B cell (primary cell): ENCODE measurements at regions not wholly inside any gene's neighbourhood (a gene's known extent, or its start where the extent isn't known, plus 50 kb on each side); places are given as distances from the start of the nearest gene placed in this dataset.

Experiments
- ATAC-seq: fragments of 200-7000 bp; cut with Tn5 transposase; one replicate; pipeline ENCODE4 v1.10.0; 2021; ENCODE audit warnings: low read depth, mild to moderate bottlenecking, moderate number of reproducible peaks, moderate library complexity
- CTCF ChIA-PET: fragments of 350-600 bp; sonication (Branson Sonifier 250); formaldehyde crosslinking; loops from one replicate; lab custom pipeline; 2021; ENCODE audit warnings: antibody characterized with exemption, inconsistent platforms; lab: Charles Lee
- POLR2A ChIA-PET: fragments of 350-600 bp; sonication (Branson Sonifier 250); formaldehyde crosslinking; loops from one replicate; lab custom pipeline; 2021; ENCODE audit warnings: antibody characterized with exemption; lab: Charles Lee
- DNase-seq: peaks from one replicate; pipeline ENCODE4 v3.0.0; 2013
- H2AFZ ChIP-seq: 2 replicates; pipeline ENCODE4 v1.6.1; 2012; ENCODE audit warnings: mild to moderate bottlenecking, low read depth, low read length; ENCODE audit not compliant: insufficient read depth, poor library complexity, severe bottlenecking
- H3K27ac ChIP-seq, 2 donors: 1 replicate in 1 of 2; 2 replicates in 1 of 2; pipeline ENCODE4 v1.5.1; 2012 to 2013; ENCODE audit warnings: low read length in 2 of 2, mild to moderate bottlenecking in 2 of 2, moderate library complexity in 1 of 2
- H3K27me3 ChIP-seq, 4 experiments: fragments of 200-600 bp in 1 of 4; sonication (generic) in 1 of 4; replicated peaks in 1 of 4; 1 replicate in 2 of 4; 2 replicates in 2 of 4; pipeline versions ENCODE4 v1.6.1 to v1.7.0; 2013 to 2016; ENCODE audit warnings: low read length in 3 of 4, mild to moderate bottlenecking in 2 of 4, mixed read lengths in 1 of 4, moderate library complexity in 1 of 4; ENCODE audit not compliant: insufficient read depth in 4 of 4, control insufficient read depth in 3 of 4; ENCODE audit errors: control extremely low read depth in 1 of 4
- H3K36me3 ChIP-seq, 2 experiments: replicated peaks in 1 of 2; 1 replicate in 1 of 2; 2 replicates in 1 of 2; pipeline versions ENCODE4 v1.6.1 to v1.7.1; 2013; ENCODE audit warnings: low read length in 1 of 2; ENCODE audit not compliant: insufficient read depth in 2 of 2, control insufficient read depth in 1 of 2; ENCODE audit errors: control extremely low read depth in 1 of 2, extremely low read depth in 1 of 2
- H3K4me1 ChIP-seq, 2 donors: fragments of 200-600 bp in 1 of 2; sonication (generic) in 1 of 2; 1 replicate in 1 of 2; 2 replicates in 1 of 2; pipeline versions ENCODE4 v1.5.1 to v1.6.1; 2013 to 2017; ENCODE audit warnings: low read length in 2 of 2; ENCODE audit not compliant: control insufficient read depth in 2 of 2, insufficient read depth in 2 of 2
- H3K4me2 ChIP-seq: replicated peaks from 2 replicates; pipeline ENCODE3; 2012; ENCODE audit warnings: mild to moderate bottlenecking, low read depth, low read length; ENCODE audit not compliant: poor library complexity, severe bottlenecking
- H3K4me3 ChIP-seq, 5 experiments: fragments of 200-600 bp in 1 of 5; sonication (generic) in 1 of 5; 1 replicate in 3 of 5; 2 replicates in 2 of 5; pipeline versions ENCODE4 v1.5.1 to v1.7.0; 2011 to 2016; ENCODE audit warnings: low read length in 4 of 5, mild to moderate bottlenecking in 4 of 5, low read depth in 2 of 5, control low read depth in 1 of 5, moderate library complexity in 1 of 5; ENCODE audit not compliant: insufficient read depth in 1 of 5; ENCODE audit errors: control extremely low read depth in 1 of 5, extremely low read depth in 1 of 5
- H3K79me2 ChIP-seq: fragments of 200-600 bp; sonication (generic); one replicate; pipeline ENCODE4 v1.6.0; 2016; ENCODE audit warnings: low read length; ENCODE audit not compliant: control insufficient read depth, insufficient read depth
- H3K9ac ChIP-seq: fragments of 200-600 bp; sonication (generic); 2 replicates; pipeline ENCODE4 v1.6.1; 2017; ENCODE audit warnings: mild to moderate bottlenecking, low read length, moderate library complexity
- H3K9me3 ChIP-seq, 3 donors: one replicate each; pipeline versions ENCODE4 v1.6.1 to v1.7.1; 2013; ENCODE audit warnings: low read length in 2 of 3; ENCODE audit not compliant: control insufficient read depth in 2 of 3, insufficient read depth in 1 of 3; ENCODE audit errors: control extremely low read depth in 1 of 3
- H4K20me1 ChIP-seq: 2 replicates; pipeline ENCODE4 v1.6.0; 2012; ENCODE audit warnings: mild to moderate bottlenecking, low read length; ENCODE audit not compliant: insufficient read depth, control insufficient read depth, poor library complexity, severe bottlenecking
- H3K27ac Mint-ChIP-seq: one replicate; pipeline ENCODE4 v1.8.0; 2021; ENCODE audit warnings: mixed read lengths
- H3K27me3 Mint-ChIP-seq: one replicate; pipeline ENCODE4 v1.8.0; 2021; ENCODE audit warnings: mixed read lengths
- H3K4me1 Mint-ChIP-seq: one replicate; pipeline ENCODE4 v1.8.0; 2021; ENCODE audit warnings: mixed read lengths
- H3K4me3 Mint-ChIP-seq: one replicate; pipeline ENCODE4 v1.8.0; 2021; ENCODE audit warnings: mixed read lengths
- H3K9me3 Mint-ChIP-seq: one replicate; pipeline ENCODE4 v1.8.0; 2022; ENCODE audit warnings: mixed read lengths; ENCODE audit not compliant: insufficient read depth
- EZH2 ChIP-seq: IDR thresholded peaks from 2 replicates; pipeline ENCODE4 v1.6.1; 2012; ENCODE audit warnings: borderline replicate concordance, low read depth, mild to moderate bottlenecking, moderate library complexity, low read length; ENCODE audit not compliant: insufficient read depth, poor library complexity, severe bottlenecking
- whole genome bisulfite sequencing: methylation state at CpG from one replicate; pipeline ENCODE4 v1.1.5; 2013; ENCODE audit warnings: missing lambda C conversion rate; ENCODE audit not compliant: insufficient coverage; 5-methylcytosine and 5-hydroxymethylcytosine counted together
- intact Hi-C: fragments of 100-400 bp; cut with micrococcal nuclease; formaldehyde crosslinking; loops from one replicate; pipeline ENCODE4 v1.10.0; 2022
- TF ChIP-seq, protein P1 (sequence below): fragments of 200-600 bp; IDR thresholded peaks from one replicate; pipeline ENCODE4 v1.8.0; 2022; ENCODE audit warnings: antibody characterized with exemption, mild to moderate bottlenecking

DNA sequence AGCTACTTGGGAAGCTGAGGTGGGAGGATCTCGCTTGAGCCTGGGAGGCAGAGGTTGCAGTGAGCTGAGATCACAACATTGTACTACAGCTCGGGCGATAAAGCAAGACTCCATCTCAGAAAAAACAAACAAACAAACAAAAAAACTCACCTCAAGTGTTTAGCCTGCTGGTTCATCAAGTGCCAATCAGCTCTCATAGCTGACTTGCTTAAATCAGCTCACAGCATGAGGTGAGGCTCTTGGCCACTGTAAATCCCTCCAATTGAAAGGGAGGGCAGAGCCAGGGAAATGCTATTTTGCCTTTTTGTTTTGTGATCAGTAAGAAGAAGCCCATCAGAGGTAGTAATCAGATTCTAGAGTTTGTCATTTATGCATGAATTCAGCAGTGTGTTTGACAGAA lies 112.3 kb downstream of the RAB11FIP2 start:
- Histone ChIP-seq H3K79me2 (no peaks in the 10 kb centered on the region), H3K9ac (no peak overlapping the region), H3K36me3 (no peaks in the 10 kb centered on the region), H3K27me3 (no peaks in the 10 kb centered on the region), H3K4me2 (no peak overlapping the region), H3K27ac (no peak overlapping the region), H3K9me3 (peaks cover 0 to 3% (median 0%) of the 10 kb centered on the region in 3 donors), H2AFZ (no peak overlapping the region), H3K4me3 (no peak overlapping the region), H3K4me1 (no peaks in the 10 kb centered on the region), H4K20me1 (no peaks in the 10 kb centered on the region)
- DNase-seq = no peak
- ChIA-PET CTCF (no interaction called here), POLR2A (no interaction called here)
- H3K27me3 Mint-ChIP-seq = no peaks in the 10 kb centered on the region
- peaks cover 2% of the 10 kb centered on the region for H3K9me3 Mint-ChIP-seq
- intact Hi-C loops = no loop called here
- WGBS = 80% methylated on average over 1 of the region's 3 CpGs
- no peak for TF ChIP-seq EZH2
- TF ChIP-seq, protein P1, sequence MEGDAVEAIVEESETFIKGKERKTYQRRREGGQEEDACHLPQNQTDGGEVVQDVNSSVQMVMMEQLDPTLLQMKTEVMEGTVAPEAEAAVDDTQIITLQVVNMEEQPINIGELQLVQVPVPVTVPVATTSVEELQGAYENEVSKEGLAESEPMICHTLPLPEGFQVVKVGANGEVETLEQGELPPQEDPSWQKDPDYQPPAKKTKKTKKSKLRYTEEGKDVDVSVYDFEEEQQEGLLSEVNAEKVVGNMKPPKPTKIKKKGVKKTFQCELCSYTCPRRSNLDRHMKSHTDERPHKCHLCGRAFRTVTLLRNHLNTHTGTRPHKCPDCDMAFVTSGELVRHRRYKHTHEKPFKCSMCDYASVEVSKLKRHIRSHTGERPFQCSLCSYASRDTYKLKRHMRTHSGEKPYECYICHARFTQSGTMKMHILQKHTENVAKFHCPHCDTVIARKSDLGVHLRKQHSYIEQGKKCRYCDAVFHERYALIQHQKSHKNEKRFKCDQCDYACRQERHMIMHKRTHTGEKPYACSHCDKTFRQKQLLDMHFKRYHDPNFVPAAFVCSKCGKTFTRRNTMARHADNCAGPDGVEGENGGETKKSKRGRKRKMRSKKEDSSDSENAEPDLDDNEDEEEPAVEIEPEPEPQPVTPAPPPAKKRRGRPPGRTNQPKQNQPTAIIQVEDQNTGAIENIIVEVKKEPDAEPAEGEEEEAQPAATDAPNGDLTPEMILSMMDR = no peak
- H3K4me3 Mint-ChIP-seq = no peak overlapping the region
- H3K4me1 Mint-ChIP-seq = no peaks in the 10 kb centered on the region
- ATAC-seq = no peak
- H3K27ac Mint-ChIP-seq = no peak overlapping the region

DNA sequence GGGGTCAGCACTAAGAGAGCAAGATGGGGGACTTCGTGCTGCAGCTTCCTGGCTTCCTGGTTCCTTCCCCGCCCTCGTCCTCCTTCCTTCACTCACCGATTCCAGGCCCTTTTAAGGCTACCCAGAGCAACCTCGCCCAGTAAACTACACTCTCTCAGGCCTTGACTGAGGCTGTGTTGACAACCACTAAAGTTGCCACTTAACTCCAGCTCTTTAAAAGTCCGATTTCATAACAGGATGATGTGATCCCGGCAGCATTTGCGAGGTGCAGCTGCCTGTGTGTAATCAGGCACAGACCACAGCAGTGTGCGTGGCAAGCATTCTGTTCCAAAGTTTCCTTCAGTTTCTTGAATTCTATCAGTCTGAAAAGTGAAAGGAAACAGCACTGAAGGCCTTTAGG lies 110.6 kb downstream of the RAB11FIP2 start:
- no peaks in the 10 kb centered on the region for H3K79me2 ChIP-seq
- H3K9me3 Mint-ChIP-seq = peaks cover under 1% of the 10 kb centered on the region
- H3K4me2 ChIP-seq = no peak overlapping the region
- H4K20me1 ChIP-seq = no peaks in the 10 kb centered on the region
- DNase-seq (no peak), ATAC-seq (no peak)
- H3K27ac Mint-ChIP-seq = no peak overlapping the region
- 82% methylated on average over 9 of the region's 9 CpGs for WGBS
- no peaks in the 10 kb centered on the region for H3K4me1 Mint-ChIP-seq
- no peaks in the 10 kb centered on the region for H3K36me3 ChIP-seq
- ChIA-PET CTCF (no interaction called here), POLR2A (no interaction called here)
- no peak overlapping the region for H2AFZ ChIP-seq
- intact Hi-C loops = no loop called here
- no peak for TF ChIP-seq EZH2
- TF ChIP-seq, protein P1 = no peak
- peaks cover 0 to 3% (median 0%) of the 10 kb centered on the region in 3 donors for H3K9me3 ChIP-seq
- H3K27ac ChIP-seq = no peak overlapping the region
- H3K4me1 ChIP-seq = no peaks in the 10 kb centered on the region
- no peaks in the 10 kb centered on the region for H3K27me3 ChIP-seq
- H3K4me3 ChIP-seq = no peak overlapping the region
- H3K27me3 Mint-ChIP-seq = no peaks in the 10 kb centered on the region
- no peak overlapping the region for H3K4me3 Mint-ChIP-seq
- no peak overlapping the region for H3K9ac ChIP-seq
